ENCODE measurements at regions not wholly inside any gene's neighbourhood (a gene's known extent, or its start where the extent isn't known, plus 50 kb on each side); places are given as distances from the start of the nearest gene placed in this dataset.

GRCh38 chr9:96117398-96118080 lies 184.4 kb downstream of the HSD17B3 start:
- TF ChIP-seq CTCF (conservative IDR thresholded peaks at IDR 0.05; ENCODE audit: low read length) (no peak), EZH2phosphoT487 (IDR thresholded peaks at IDR 0.05; ENCODE audit: borderline replicate concordance, low read depth, low read length) (no peak)
